Right lobe of liver (tissue), 4 donors: ENCODE measurements at regions not wholly inside any gene's neighbourhood (a gene's known extent, or its start where the extent isn't known, plus 50 kb on each side); places are given as distances from the start of the nearest gene placed in this dataset.

Source experiments
- POLR2A ChIP-seq: fragments of 450-650 bp; IDR thresholded peaks from one replicate; pipeline ENCODE4 v1.6.1; 2017; ENCODE audit warnings: antibody characterized with exemption, mild to moderate bottlenecking
- TF ChIP-seq, protein P1 (sequence below), 4 donors: fragments of 200-600 bp in 3 of 4; fragments of 450-650 bp in 1 of 4; IDR thresholded peaks; one replicate each; pipeline versions ENCODE4 v1.5.1 to v1.8.0; 2016 to 2022; ENCODE audit warnings: antibody characterized with exemption in 4 of 4, mild to moderate bottlenecking in 2 of 4
- donor health status: DM: no; HTN: no; CAD: no.
- donor health status: DM: no; HTN: no; CAD: no.
- donor health status: DM: no; HTN: yes; CAD: no.

DNA sequence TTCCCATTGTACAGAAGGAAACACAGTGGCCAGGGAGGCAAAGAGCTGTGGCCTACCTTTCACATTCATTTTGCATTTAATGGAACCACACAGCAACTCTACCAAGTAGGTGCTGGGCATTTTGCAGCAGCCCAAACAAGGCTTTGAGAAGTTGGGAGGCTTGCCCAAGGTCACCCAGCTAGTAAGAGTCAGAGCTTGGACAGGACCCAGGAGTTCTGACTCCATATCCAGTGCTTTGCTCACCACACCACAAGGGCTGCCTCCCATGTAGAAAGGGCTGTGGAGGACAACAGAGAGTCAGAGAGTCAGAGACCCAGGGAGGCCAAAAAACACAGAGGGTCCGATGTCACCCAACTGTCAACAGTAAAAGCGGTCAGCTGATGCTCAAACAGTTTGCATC lies 400.2 kb downstream of the BCL11B start:
- TF ChIP-seq, protein P1, sequence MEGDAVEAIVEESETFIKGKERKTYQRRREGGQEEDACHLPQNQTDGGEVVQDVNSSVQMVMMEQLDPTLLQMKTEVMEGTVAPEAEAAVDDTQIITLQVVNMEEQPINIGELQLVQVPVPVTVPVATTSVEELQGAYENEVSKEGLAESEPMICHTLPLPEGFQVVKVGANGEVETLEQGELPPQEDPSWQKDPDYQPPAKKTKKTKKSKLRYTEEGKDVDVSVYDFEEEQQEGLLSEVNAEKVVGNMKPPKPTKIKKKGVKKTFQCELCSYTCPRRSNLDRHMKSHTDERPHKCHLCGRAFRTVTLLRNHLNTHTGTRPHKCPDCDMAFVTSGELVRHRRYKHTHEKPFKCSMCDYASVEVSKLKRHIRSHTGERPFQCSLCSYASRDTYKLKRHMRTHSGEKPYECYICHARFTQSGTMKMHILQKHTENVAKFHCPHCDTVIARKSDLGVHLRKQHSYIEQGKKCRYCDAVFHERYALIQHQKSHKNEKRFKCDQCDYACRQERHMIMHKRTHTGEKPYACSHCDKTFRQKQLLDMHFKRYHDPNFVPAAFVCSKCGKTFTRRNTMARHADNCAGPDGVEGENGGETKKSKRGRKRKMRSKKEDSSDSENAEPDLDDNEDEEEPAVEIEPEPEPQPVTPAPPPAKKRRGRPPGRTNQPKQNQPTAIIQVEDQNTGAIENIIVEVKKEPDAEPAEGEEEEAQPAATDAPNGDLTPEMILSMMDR (IDR thresholded peaks at IDR 0.05): no peak
- no peak for TF ChIP-seq POLR2A
